Transverse colon (tissue), 4 donors: ENCODE measurements at regions not wholly inside any gene's neighbourhood (a gene's known extent, or its start where the extent isn't known, plus 50 kb on each side); places are given as distances from the start of the nearest gene placed in this dataset.
"Not testable (repeated sequence)": the region's sequence is repeated elsewhere in the genome, so short reads cannot be mapped to it uniquely, and the experiment has no call there.

Experiments
- DNase-seq: peaks from one replicate; pipeline ENCODE4 v3.0.0-alpha.2; 2019
- H3K27ac ChIP-seq, 4 donors: fragments of 200-600 bp; sonication (generic); 2 replicates each; pipeline ENCODE4 v1.5.1; 2016 to 2018; ENCODE audit warnings: inconsistent platforms in 4 of 4
- H3K27me3 ChIP-seq: fragments of 200-600 bp; sonication (generic); 2 replicates; pipeline ENCODE4 v1.5.1; 2017; ENCODE audit warnings: inconsistent platforms
- H3K36me3 ChIP-seq, 4 donors: fragments of 200-600 bp; sonication (generic); 2 replicates each; pipeline ENCODE4 v1.5.1; 2017 to 2019; ENCODE audit warnings: inconsistent platforms in 4 of 4
- H3K4me1 ChIP-seq, 4 donors: fragments of 200-600 bp; sonication (generic); 2 replicates each; pipeline ENCODE4 v1.5.1; 2017 to 2020; ENCODE audit warnings: inconsistent platforms in 4 of 4
- H3K4me3 ChIP-seq, 4 donors: fragments of 200-600 bp; sonication (generic); 1 replicate in 1 of 4; 2 replicates in 3 of 4; pipeline versions ENCODE4 v1.5.1 to v1.6.1; 2017 to 2019; ENCODE audit warnings: inconsistent platforms in 4 of 4
- H3K9me3 ChIP-seq, 2 donors: fragments of 200-600 bp; sonication (generic); 2 replicates each; pipeline ENCODE4 v1.5.1; 2017 to 2019; ENCODE audit warnings: inconsistent platforms in 2 of 2
- EP300 ChIP-seq: sonication (generic); formaldehyde crosslinking; IDR thresholded peaks from one replicate; pipeline ENCODE4 v1.6.1; 2017; ENCODE audit warnings: antibody characterized with exemption, low read depth
- POLR2A ChIP-seq: fragments of 450-650 bp; IDR thresholded peaks from one replicate; pipeline ENCODE4 v1.6.1; 2016; ENCODE audit warnings: antibody characterized with exemption, mild to moderate bottlenecking, moderate library complexity
- POLR2AphosphoS5 ChIP-seq, 3 donors: sonication (generic); formaldehyde crosslinking; IDR thresholded peaks; one replicate each; pipeline ENCODE4 v1.6.1; 2016; ENCODE audit warnings: antibody characterized with exemption in 3 of 3
- WGBS, 2 donors: methylation state at CpG; one replicate each; pipeline ENCODE4 v1.1.5; 2018; ENCODE audit warnings: low coverage in 1 of 2; 5-methylcytosine and 5-hydroxymethylcytosine counted together
- in situ Hi-C, 4 donors: fragments of 200-750 bp; cut with MboI; loops; one replicate each; pipeline versions ENCODE4 v1.15.0 to v1.15.1; 2017; ENCODE audit warnings: low sequenced_read_pairs in 3 of 4, low pct_ligation_motif_present in 1 of 4, low pct_unique_long_range_greater_than_20kb in 1 of 4
- intact Hi-C: fragments of 100-400 bp; cut with DNase I; formaldehyde crosslinking; loops from one replicate; pipeline ENCODE4 v1.15.1; 2023; ENCODE audit warnings: low total_unique reads
- TF ChIP-seq, protein P1 (sequence below), 5 experiments: fragments of 200-600 bp in 3 of 5; fragments of 450-650 bp in 2 of 5; sonication (generic) in 3 of 5; IDR thresholded peaks; 1 replicate in 2 of 5; 2 replicates in 3 of 5; pipeline ENCODE4 v1.5.1; 2016 to 2017; ENCODE audit warnings: antibody characterized with exemption in 5 of 5, inconsistent platforms in 3 of 5, mild to moderate bottlenecking in 2 of 5, moderate library complexity in 1 of 5

DNA sequence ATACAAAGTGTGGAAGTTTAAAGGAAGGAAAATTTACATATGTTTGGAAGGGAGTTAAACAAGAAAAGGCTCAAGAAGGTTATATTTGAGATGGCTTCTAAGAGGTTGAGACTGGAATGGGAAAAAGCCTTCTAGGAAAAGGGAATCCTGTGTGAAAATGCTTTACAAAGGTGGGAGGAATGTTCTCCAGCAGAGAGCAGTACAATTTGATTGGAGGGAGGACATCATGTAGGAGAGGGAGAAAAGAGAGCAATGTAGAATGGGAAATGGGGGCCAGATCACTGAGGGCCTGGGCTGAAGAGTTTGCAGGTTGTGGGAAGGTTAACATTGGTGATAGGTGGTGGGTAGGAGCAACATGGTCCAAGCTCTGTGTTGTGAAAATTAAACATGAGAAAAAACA is 366.9 kb downstream of the XPNPEP1 start:
- H3K9me3 ChIP-seq = no peaks in the 10 kb centered on the region
- in situ Hi-C loops = no loop called here
- TF ChIP-seq EP300 = no peak
- TF ChIP-seq, protein P1, sequence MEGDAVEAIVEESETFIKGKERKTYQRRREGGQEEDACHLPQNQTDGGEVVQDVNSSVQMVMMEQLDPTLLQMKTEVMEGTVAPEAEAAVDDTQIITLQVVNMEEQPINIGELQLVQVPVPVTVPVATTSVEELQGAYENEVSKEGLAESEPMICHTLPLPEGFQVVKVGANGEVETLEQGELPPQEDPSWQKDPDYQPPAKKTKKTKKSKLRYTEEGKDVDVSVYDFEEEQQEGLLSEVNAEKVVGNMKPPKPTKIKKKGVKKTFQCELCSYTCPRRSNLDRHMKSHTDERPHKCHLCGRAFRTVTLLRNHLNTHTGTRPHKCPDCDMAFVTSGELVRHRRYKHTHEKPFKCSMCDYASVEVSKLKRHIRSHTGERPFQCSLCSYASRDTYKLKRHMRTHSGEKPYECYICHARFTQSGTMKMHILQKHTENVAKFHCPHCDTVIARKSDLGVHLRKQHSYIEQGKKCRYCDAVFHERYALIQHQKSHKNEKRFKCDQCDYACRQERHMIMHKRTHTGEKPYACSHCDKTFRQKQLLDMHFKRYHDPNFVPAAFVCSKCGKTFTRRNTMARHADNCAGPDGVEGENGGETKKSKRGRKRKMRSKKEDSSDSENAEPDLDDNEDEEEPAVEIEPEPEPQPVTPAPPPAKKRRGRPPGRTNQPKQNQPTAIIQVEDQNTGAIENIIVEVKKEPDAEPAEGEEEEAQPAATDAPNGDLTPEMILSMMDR (IDR thresholded peaks at IDR 0.05) = no peak
- TF ChIP-seq POLR2A = no peak
- no peak for TF ChIP-seq POLR2AphosphoS5 (IDR thresholded peaks at IDR 0.05)
- H3K27me3 ChIP-seq = no peaks in the 10 kb centered on the region
- no peak overlapping the region for H3K27ac ChIP-seq
- intact Hi-C loops = no loop called here
- no peak overlapping the region for H3K4me3 ChIP-seq
- no peaks in the 10 kb centered on the region for H3K36me3 ChIP-seq
- no peaks in the 10 kb centered on the region for H3K4me1 ChIP-seq
- DNase-seq = no peak

DNA sequence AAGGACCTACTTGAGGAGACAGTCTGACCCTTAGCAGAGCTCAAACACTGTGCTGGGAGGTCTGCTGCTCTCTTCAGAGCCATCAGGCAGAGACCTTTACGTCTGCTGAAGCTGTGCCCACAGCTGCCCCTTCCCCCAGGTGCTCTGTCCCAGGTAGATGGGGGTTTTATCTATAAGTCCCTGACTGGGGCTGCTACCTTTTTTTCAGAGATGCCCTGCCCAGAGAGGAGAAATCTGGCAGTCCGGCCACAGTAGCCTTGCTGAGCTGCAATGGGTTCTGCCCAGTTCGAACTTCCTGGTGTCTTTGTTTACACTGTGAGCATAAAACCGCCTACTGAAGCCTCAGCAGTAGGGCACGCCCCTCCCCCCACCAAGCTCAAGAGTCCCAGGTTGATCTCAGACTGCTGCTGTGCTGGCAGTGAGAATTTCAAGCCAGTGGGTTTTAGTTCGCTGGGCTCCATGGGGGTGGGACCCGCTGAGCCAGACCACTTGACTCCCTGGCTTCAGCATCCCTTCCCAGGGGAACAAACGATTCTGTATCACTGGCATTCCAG is 381.2 kb downstream of the XPNPEP1 start:
- peak; percentile 73 for DNase-seq
- H3K36me3 ChIP-seq, H3K27me3 ChIP-seq, H3K9me3 ChIP-seq, H3K27ac ChIP-seq, intact Hi-C loops, H3K4me3 ChIP-seq, in situ Hi-C loops, H3K4me1 ChIP-seq: not testable (repeated sequence)
- 50% methylated on average over 6 of the region's 8 CpGs; no CpG with 5 or more reads in 1 of the 2 donors for WGBS, 2 donors

DNA sequence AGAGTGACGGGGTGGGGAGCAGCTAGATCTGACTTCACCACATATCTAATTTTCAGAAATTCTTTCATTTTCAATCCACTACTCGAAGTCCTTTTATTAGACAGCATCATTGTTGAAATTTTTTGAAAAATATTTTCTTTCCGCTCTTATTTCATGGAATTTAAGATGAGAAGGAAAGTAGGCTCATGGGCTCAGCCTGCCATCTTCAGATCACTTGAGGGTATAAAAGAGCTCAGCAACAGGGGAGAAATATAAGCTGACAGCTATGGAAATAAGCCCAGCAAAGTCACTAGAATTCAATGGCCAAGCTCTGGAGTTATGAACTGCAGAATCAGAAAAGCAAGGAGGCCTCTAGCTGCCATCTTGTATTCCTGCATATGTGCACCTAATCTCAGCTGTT is 389.1 kb downstream of the XPNPEP1 start:
- no peak for TF ChIP-seq POLR2AphosphoS5 (IDR thresholded peaks at IDR 0.05)
- no peaks in the 10 kb centered on the region for H3K27me3 ChIP-seq
- no peaks in the 10 kb centered on the region for H3K36me3 ChIP-seq
- in situ Hi-C loops (no loop called here), intact Hi-C loops (no loop called here)
- 70 to 72% methylated on average over 2 to 3 of the region's 3 CpGs for WGBS, 2 donors
- H3K9me3 ChIP-seq = no peaks in the 10 kb centered on the region
- no peak overlapping the region for H3K27ac ChIP-seq
- no peak overlapping the region for H3K4me3 ChIP-seq
- no peaks in the 10 kb centered on the region for H3K4me1 ChIP-seq
- no peak for DNase-seq

DNA sequence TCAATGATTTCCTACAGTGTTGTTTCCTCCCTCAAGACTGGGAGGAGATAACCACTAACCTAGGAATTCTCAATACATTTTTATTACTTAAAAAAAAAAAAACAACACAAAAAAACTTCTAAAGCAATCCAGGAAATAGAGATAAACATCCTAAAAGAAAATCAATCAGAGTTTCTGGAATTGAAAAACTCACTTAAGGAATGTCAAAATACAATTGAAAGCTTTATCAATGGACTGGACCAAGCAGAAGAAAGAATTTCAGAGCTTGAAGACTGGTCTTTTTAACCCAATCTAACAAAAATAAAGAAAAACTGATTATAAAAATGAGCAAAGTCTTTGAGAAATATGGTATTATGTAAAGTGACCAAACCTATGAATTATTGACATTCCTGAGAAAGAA is 394.1 kb downstream of the XPNPEP1 start:
- H3K36me3 ChIP-seq = no peaks in the 10 kb centered on the region
- H3K27ac ChIP-seq = no peak overlapping the region
- DNase-seq = no peak
- TF ChIP-seq, protein P1 (IDR thresholded peaks at IDR 0.05) = no peak
- TF ChIP-seq EP300 = no peak
- TF ChIP-seq POLR2AphosphoS5 (IDR thresholded peaks at IDR 0.05) = no peak
- TF ChIP-seq POLR2A = no peak
- H3K4me3 ChIP-seq = no peak overlapping the region
- intact Hi-C loops = no loop called here
- in situ Hi-C loops = no loop called here
- no peaks in the 10 kb centered on the region for H3K4me1 ChIP-seq
- no peaks in the 10 kb centered on the region for H3K27me3 ChIP-seq
- no peaks in the 10 kb centered on the region for H3K9me3 ChIP-seq

DNA sequence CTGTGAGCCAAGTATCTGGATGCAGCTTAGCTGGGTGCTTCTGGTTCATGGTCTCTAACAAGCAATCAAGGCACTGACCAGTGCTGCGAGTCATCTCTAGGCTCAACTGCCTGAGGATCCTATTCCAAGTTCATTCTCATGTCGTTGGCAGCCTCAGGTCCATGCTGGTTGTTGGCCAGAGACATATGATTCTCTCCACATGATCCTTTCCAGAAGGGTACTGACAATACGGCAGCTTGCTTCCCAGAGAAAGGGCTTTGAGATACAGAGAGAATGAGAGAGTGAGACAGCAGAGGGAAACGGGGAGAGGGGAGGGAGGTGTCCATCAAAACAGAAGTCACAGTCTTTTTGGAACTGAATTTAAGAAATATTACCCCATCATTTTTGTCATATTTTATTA is 405.6 kb downstream of the XPNPEP1 start:
- 59 to 76% methylated on average over 3 to 4 of the region's 4 CpGs for WGBS, 2 donors
- Histone ChIP-seq H3K27ac (no peak overlapping the region), H3K36me3 (no peaks in the 10 kb centered on the region), H3K4me3 (no peak overlapping the region), H3K9me3 (no peaks in the 10 kb centered on the region), H3K27me3 (no peaks in the 10 kb centered on the region), H3K4me1 (no peaks in the 10 kb centered on the region)
- TF ChIP-seq POLR2A (no peak), EP300 (no peak), POLR2AphosphoS5 (IDR thresholded peaks at IDR 0.05) (no peak)
- TF ChIP-seq, protein P1 (IDR thresholded peaks at IDR 0.05) = no peak
- in situ Hi-C loops = no loop called here
- intact Hi-C loops = no loop called here
- DNase-seq = no peak
